ENCODE measurements at regions not wholly inside any gene's neighbourhood (a gene's known extent, or its start where the extent isn't known, plus 50 kb on each side); places are given as distances from the start of the nearest gene placed in this dataset.

- no peaks in the 10 kb centered on the region for H3K79me2 ChIP-seq (ENCODE audit: insufficient read depth, low read length)
- POLR2A ChIA-PET = no interaction called here
- no peak overlapping the region for H3K9ac ChIP-seq (ENCODE audit: low read length)
- ATAC-seq = no peak
- H3K4me3 ChIP-seq (replicated peaks in 1 of 2; ENCODE audit: low read depth in 1 of 2, low read length in 2 of 2) = no peak overlapping the region
- CTCF ChIA-PET = no interaction called here
- no peaks in the 10 kb centered on the region for H3K36me3 ChIP-seq (ENCODE audit: control insufficient read depth in 1 of 2, insufficient read depth in 2 of 2, low read length in 2 of 2)
- no TSS peak for BruUV-seq (replicated peaks)
- H3K27me3 ChIP-seq (ENCODE audit: insufficient read depth, low read length) = no peaks in the 10 kb centered on the region
- intact Hi-C loops (cut with micrococcal nuclease) = no loop called here
- no peaks in the 10 kb centered on the region for H3K9me3 ChIP-seq (ENCODE audit: control insufficient read depth in 1 of 2, insufficient read depth in 1 of 2, low read depth in 1 of 2, low read length in 2 of 2)
- TF ChIP-seq YY1 (IDR thresholded peaks at IDR 0.05; ENCODE audit: extremely low read depth, insufficient replicate concordance, low read depth, low read length) (no peak), SIN3A (IDR thresholded peaks at IDR 0.05; ENCODE audit: low read depth) (no peak), SP1 (IDR thresholded peaks at IDR 0.05; ENCODE audit: low read depth) (no peak), POLR2A (IDR thresholded peaks at IDR 0.05; ENCODE audit: borderline replicate concordance, extremely low read depth, insufficient read depth, insufficient read length) (no peak), RAD21 (IDR thresholded peaks at IDR 0.05; ENCODE audit: low read depth) (no peak), TCF7L2 (IDR thresholded peaks at IDR 0.05; ENCODE audit: borderline replicate concordance, extremely low read depth, insufficient read depth, insufficient read length) (no peak), CBX3 (IDR thresholded peaks at IDR 0.05; ENCODE audit: low read depth) (no peak), REST (IDR thresholded peaks at IDR 0.05; ENCODE audit: low read depth) (no peak), EZH2 (IDR thresholded peaks at IDR 0.05) (no peak), ZBTB33 (IDR thresholded peaks at IDR 0.05; ENCODE audit: extremely low read depth, insufficient replicate concordance, low read length) (no peak), EGR1 (IDR thresholded peaks at IDR 0.05; ENCODE audit: low read depth) (no peak), ATF3 (IDR thresholded peaks at IDR 0.05) (no peak), POLR2AphosphoS5 (IDR thresholded peaks at IDR 0.05; ENCODE audit: low read depth, low read length) (no peak), ELF1 (IDR thresholded peaks at IDR 0.05; ENCODE audit: borderline replicate concordance, low read depth) (no peak), EZH2phosphoT487 (IDR thresholded peaks at IDR 0.05; ENCODE audit: borderline replicate concordance) (no peak), SRF (IDR thresholded peaks at IDR 0.05; ENCODE audit: low read depth) (no peak), JUND (IDR thresholded peaks at IDR 0.05) (no peak), ZFX (IDR thresholded peaks at IDR 0.05) (no peak)
- no peak overlapping the region for H3K27ac ChIP-seq (ENCODE audit: low read depth, low read length)
- RAD21 ChIA-PET (ENCODE audit: low non-redundant PET in 1 of 2, low total read pairs in 2 of 2, uncharacterized antibody in 2 of 2, unreplicated experiment in 2 of 2) = no interaction called here
- no peaks in the 10 kb centered on the region for H3K9me2 ChIP-seq (ENCODE audit: insufficient read depth)
- no peaks in the 10 kb centered on the region for H4K20me1 ChIP-seq (ENCODE audit: insufficient read depth)
- DNase-seq (ENCODE audit: low read depth, low spot score) = no peak
- no peak overlapping the region for H3K4me2 ChIP-seq (ENCODE audit: low read length)
- no peak overlapping the region for H2AFZ ChIP-seq (ENCODE audit: low read depth, low read length, poor library complexity, severe bottlenecking)
- H3K4me1 ChIP-seq (ENCODE audit: control insufficient read depth in 1 of 2, insufficient read depth in 2 of 2, low read length in 2 of 2) = no peaks in the 10 kb centered on the region
Measured at GRCh38 chr4:30630431-30630830, 89.7 kb upstream of the PCDH7 start.

All from HCT116 (cell line).